Lung (tissue), 11 donors: ENCODE measurements at regions not wholly inside any gene's neighbourhood (a gene's known extent, or its start where the extent isn't known, plus 50 kb on each side); places are given as distances from the start of the nearest gene placed in this dataset.
"Not testable (repeated sequence)": the region's sequence is repeated elsewhere in the genome, so short reads cannot be mapped to it uniquely, and the experiment has no call there.

Source experiments
- ATAC-seq: fragments of 200-7000 bp; cut with Tn5 transposase; one replicate; pipeline ENCODE4 v1.9.1; 2020; ENCODE audit warnings: moderate number of reproducible peaks; ENCODE audit not compliant: insufficient read depth, low FRiP score
- DNase-seq, 3 donors: peaks; one replicate each; pipeline ENCODE4 v3.0.0-alpha.2; 2013 to 2017
- H3K27ac ChIP-seq, 2 donors: one replicate each; pipeline ENCODE4 v1.5.1; 2013; ENCODE audit warnings: mild to moderate bottlenecking in 2 of 2, moderate library complexity in 2 of 2, control low read depth in 1 of 2, inconsistent platforms in 1 of 2, low read depth in 1 of 2, low read length in 1 of 2
- H3K27me3 ChIP-seq, 3 donors: one replicate each; pipeline ENCODE4 v1.5.1; 2013; ENCODE audit warnings: low read length in 2 of 3; ENCODE audit not compliant: control insufficient read depth in 3 of 3, insufficient read depth in 3 of 3
- H3K36me3 ChIP-seq, 4 donors: one replicate each; pipeline ENCODE4 v1.5.1; 2013; ENCODE audit warnings: low read length in 4 of 4, mild to moderate bottlenecking in 1 of 4, moderate library complexity in 1 of 4; ENCODE audit not compliant: control insufficient read depth in 4 of 4, insufficient read depth in 4 of 4
- H3K4me1 ChIP-seq, 5 donors: one replicate each; pipeline ENCODE4 v1.5.1; 2013; ENCODE audit warnings: low read length in 5 of 5, mild to moderate bottlenecking in 2 of 5, moderate library complexity in 1 of 5; ENCODE audit not compliant: control insufficient read depth in 5 of 5, insufficient read depth in 5 of 5
- H3K4me3 ChIP-seq: one replicate; pipeline ENCODE4 v1.5.1; 2013; ENCODE audit warnings: mild to moderate bottlenecking, control low read depth, moderate library complexity
- H3K9ac ChIP-seq, 2 donors: one replicate each; pipeline ENCODE4 v1.5.1; 2013; ENCODE audit warnings: low read length in 2 of 2, control low read depth in 1 of 2; ENCODE audit not compliant: insufficient read depth in 1 of 2
- H3K9me3 ChIP-seq, 4 donors: one replicate each; pipeline ENCODE4 v1.5.1; 2013; ENCODE audit warnings: low read length in 3 of 4, mild to moderate bottlenecking in 1 of 4, moderate library complexity in 1 of 4; ENCODE audit not compliant: control insufficient read depth in 4 of 4, insufficient read depth in 3 of 4
- CTCF ChIP-seq: IDR thresholded peaks from 2 replicates; pipeline ENCODE4 v1.5.1; 2012; ENCODE audit warnings: mild to moderate bottlenecking; ENCODE audit errors: control extremely low read depth, extremely low read depth
- WGBS, 2 donors: extraction: QIAGEN DNeasy Blood & Tissue Kit; methylation state at CpG; one replicate each; pipeline ENCODE4 v1.1.7; 2013; 5-methylcytosine and 5-hydroxymethylcytosine counted together
- donor health status: control.
- donor health status: control.
- donor health status: Bipolar disorder and iron deficiency.
- donor health status: healthy.
- donor health status: DM: yes; HTN: yes; CAD: no.

GRCh38 chr1:38500891-38501290, 358.7 kb downstream of the RRAGC start:
- Histone ChIP-seq H3K9me3 (no peaks in the 10 kb centered on the region), H3K4me3 (no peak overlapping the region), H3K27ac (no peak overlapping the region), H3K4me1 (peaks cover 0 to 4% (median 0%) of the 10 kb centered on the region in 5 donors), H3K36me3 (no peaks in the 10 kb centered on the region), H3K9ac (no peak overlapping the region), H3K27me3 (peaks cover 0 to 6% (median 0%) of the 10 kb centered on the region in 3 donors)
- DNase-seq (no peak), ATAC-seq (no peak)
- TF ChIP-seq CTCF, result no peak
- 49 to 68% methylated on average over 2 of the region's 2 CpGs for WGBS, 2 donors

GRCh38 chr1:38500352-38500751, 359.2 kb downstream of the RRAGC start:
- 92 to 93% methylated on average over 2 of the region's 2 CpGs for WGBS, 2 donors
- DNase-seq (peak in 1 of 3 donors; percentile 16), ATAC-seq (no peak)
- no peaks in the 10 kb centered on the region for H3K9me3 ChIP-seq
- H3K36me3 ChIP-seq, result no peaks in the 10 kb centered on the region
- peaks cover 0 to 6% (median 0%) of the 10 kb centered on the region in 3 donors for H3K27me3 ChIP-seq
- H3K27ac ChIP-seq, result no peak overlapping the region
- no peak overlapping the region for H3K4me3 ChIP-seq
- no peak overlapping the region for H3K9ac ChIP-seq
- TF ChIP-seq CTCF, result no peak
- peaks cover 0 to 4% (median 0%) of the 10 kb centered on the region in 5 donors for H3K4me1 ChIP-seq

- no peaks in the 10 kb centered on the region for H3K36me3 ChIP-seq
- peaks cover 0 to 4% (median 0%) of the 10 kb centered on the region in 3 donors for H3K27me3 ChIP-seq
- no peak overlapping the region for H3K27ac ChIP-seq
- TF ChIP-seq CTCF, result no peak
- no peak overlapping the region for H3K9ac ChIP-seq
- no peak for DNase-seq
- no peak for ATAC-seq
- H3K4me1 ChIP-seq, result peaks cover 0 to 4% (median 0%) of the 10 kb centered on the region in 5 donors
- no peak overlapping the region for H3K4me3 ChIP-seq
- WGBS, 2 donors, result 41 to 61% methylated on average over 7 of the region's 7 CpGs
- peaks cover 0 to 2% (median 0%) of the 10 kb centered on the region in 4 donors for H3K9me3 ChIP-seq
Observed at GRCh38 chr1:38498686-38499085, 360.9 kb downstream of the RRAGC start.

- no peak for DNase-seq
- Histone ChIP-seq H3K9me3 (peaks cover 0 to 2% (median 0%) of the 10 kb centered on the region in 4 donors), H3K9ac (no peak overlapping the region), H3K36me3 (no peaks in the 10 kb centered on the region), H3K27me3 (no peaks in the 10 kb centered on the region), H3K4me1 (peaks cover 0 to 4% (median 0%) of the 10 kb centered on the region in 5 donors), H3K4me3 (no peak overlapping the region), H3K27ac (no peak overlapping the region)
- TF ChIP-seq CTCF, result no peak
- no peak for ATAC-seq
- 72 to 78% methylated on average over 7 of the region's 7 CpGs for WGBS, 2 donors
Observed at GRCh38 chr1:38497921-38498656, 361.5 kb downstream of the RRAGC start.

GRCh38 chr1:38493306-38493705, 366.3 kb downstream of the RRAGC start:
- H3K36me3 ChIP-seq, H3K27ac ChIP-seq, H3K9ac ChIP-seq, H3K9me3 ChIP-seq, H3K4me1 ChIP-seq, H3K4me3 ChIP-seq, H3K27me3 ChIP-seq, ATAC-seq, DNase-seq: not testable (repeated sequence)
- 52 to 71% methylated on average over 3 of the region's 3 CpGs for WGBS, 2 donors
